ENCODE measurements at regions not wholly inside any gene's neighbourhood (a gene's known extent, or its start where the extent isn't known, plus 50 kb on each side); places are given as distances from the start of the nearest gene placed in this dataset.

- TF ChIP-seq, protein P1, sequence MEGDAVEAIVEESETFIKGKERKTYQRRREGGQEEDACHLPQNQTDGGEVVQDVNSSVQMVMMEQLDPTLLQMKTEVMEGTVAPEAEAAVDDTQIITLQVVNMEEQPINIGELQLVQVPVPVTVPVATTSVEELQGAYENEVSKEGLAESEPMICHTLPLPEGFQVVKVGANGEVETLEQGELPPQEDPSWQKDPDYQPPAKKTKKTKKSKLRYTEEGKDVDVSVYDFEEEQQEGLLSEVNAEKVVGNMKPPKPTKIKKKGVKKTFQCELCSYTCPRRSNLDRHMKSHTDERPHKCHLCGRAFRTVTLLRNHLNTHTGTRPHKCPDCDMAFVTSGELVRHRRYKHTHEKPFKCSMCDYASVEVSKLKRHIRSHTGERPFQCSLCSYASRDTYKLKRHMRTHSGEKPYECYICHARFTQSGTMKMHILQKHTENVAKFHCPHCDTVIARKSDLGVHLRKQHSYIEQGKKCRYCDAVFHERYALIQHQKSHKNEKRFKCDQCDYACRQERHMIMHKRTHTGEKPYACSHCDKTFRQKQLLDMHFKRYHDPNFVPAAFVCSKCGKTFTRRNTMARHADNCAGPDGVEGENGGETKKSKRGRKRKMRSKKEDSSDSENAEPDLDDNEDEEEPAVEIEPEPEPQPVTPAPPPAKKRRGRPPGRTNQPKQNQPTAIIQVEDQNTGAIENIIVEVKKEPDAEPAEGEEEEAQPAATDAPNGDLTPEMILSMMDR (IDR thresholded peaks at IDR 0.05), result no peak
- no peak for TF ChIP-seq POLR2A (IDR thresholded peaks at IDR 0.05)
These were observed 949.7 kb downstream of the AMY1C start for GRCh38 chr1:104699433-104699832.
